B cell (primary cell): ENCODE measurements at regions not wholly inside any gene's neighbourhood (a gene's known extent, or its start where the extent isn't known, plus 50 kb on each side); places are given as distances from the start of the nearest gene placed in this dataset.

ENCODE experiments used
- EZH2 ChIP-seq: IDR thresholded peaks from 2 replicates; pipeline ENCODE4 v1.6.1; 2012; ENCODE audit warnings: borderline replicate concordance, low read depth, mild to moderate bottlenecking, moderate library complexity, low read length; ENCODE audit not compliant: insufficient read depth, poor library complexity, severe bottlenecking
- TF ChIP-seq, protein P1 (sequence below): fragments of 200-600 bp; IDR thresholded peaks from one replicate; pipeline ENCODE4 v1.8.0; 2022; ENCODE audit warnings: antibody characterized with exemption, mild to moderate bottlenecking

GRCh38 chr6:15065261-15065989 is 180.4 kb upstream of the JARID2 start:
- TF ChIP-seq, protein P1, sequence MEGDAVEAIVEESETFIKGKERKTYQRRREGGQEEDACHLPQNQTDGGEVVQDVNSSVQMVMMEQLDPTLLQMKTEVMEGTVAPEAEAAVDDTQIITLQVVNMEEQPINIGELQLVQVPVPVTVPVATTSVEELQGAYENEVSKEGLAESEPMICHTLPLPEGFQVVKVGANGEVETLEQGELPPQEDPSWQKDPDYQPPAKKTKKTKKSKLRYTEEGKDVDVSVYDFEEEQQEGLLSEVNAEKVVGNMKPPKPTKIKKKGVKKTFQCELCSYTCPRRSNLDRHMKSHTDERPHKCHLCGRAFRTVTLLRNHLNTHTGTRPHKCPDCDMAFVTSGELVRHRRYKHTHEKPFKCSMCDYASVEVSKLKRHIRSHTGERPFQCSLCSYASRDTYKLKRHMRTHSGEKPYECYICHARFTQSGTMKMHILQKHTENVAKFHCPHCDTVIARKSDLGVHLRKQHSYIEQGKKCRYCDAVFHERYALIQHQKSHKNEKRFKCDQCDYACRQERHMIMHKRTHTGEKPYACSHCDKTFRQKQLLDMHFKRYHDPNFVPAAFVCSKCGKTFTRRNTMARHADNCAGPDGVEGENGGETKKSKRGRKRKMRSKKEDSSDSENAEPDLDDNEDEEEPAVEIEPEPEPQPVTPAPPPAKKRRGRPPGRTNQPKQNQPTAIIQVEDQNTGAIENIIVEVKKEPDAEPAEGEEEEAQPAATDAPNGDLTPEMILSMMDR, result no peak
- TF ChIP-seq EZH2, result no peak
